ENCODE measurements at regions not wholly inside any gene's neighbourhood (a gene's known extent, or its start where the extent isn't known, plus 50 kb on each side); places are given as distances from the start of the nearest gene placed in this dataset.

DNA sequence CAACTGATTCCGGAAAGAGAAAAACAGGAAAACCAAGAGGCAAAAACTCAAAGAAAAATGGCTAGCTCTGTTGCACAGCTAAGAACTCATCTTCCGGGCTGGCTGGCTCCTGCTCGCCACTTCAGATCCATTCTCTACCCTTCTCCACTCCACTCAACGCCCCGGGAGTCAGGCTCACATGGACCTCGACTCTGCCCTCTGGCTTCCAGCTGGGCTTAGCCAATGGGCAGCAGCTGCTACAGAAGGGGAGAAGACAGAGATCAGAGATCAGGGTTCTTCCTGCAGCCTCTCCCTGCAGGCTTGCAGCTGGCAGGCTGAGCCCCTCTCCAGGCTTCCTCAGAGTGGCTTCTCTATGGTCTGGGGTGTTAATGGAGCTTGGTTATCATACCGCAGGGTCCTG lies 187.5 kb downstream of the MED10 start:
- H3K36me3 ChIP-seq (ENCODE audit: control insufficient read depth in 2 of 4, insufficient read depth in 4 of 4, low read length in 3 of 4) = no peaks in the 10 kb centered on the region
- H3K23me2 ChIP-seq (ENCODE audit: low read depth, low read length) = peaks cover 1% of the 10 kb centered on the region; the same call in 1 of the 2 replicates
- no peaks in the 10 kb centered on the region; a peak in 1 of 7 replicates for H3K4me1 ChIP-seq (replicated peaks in 1 of 4; ENCODE audit: control insufficient read depth in 3 of 4, insufficient read depth in 4 of 4, low read length in 3 of 4)
- no peak overlapping the region for H3K18ac ChIP-seq (ENCODE audit: extremely low read depth, low read length)
- no peak overlapping the region for H4K91ac ChIP-seq (replicated peaks; ENCODE audit: insufficient read length, low read length)
- H3K4me3 ChIP-seq (ENCODE audit: extremely low read depth in 1 of 4, insufficient read depth in 2 of 4, low read depth in 3 of 4, low read length in 4 of 4) = no peak overlapping the region
- no peak overlapping the region for H2BK120ac ChIP-seq (replicated peaks; ENCODE audit: low read depth, low read length)
- TF ChIP-seq RFX5 (IDR thresholded peaks at IDR 0.05; ENCODE audit: borderline replicate concordance, low read depth, low read length) = no peak
- TF ChIP-seq CTBP2 (IDR thresholded peaks at IDR 0.05; ENCODE audit: borderline replicate concordance, insufficient read depth, insufficient read length, low read length) = no peak
- no peak for TF ChIP-seq SIRT6 (IDR thresholded peaks at IDR 0.05; ENCODE audit: low read length)
- no peak for TF ChIP-seq GABPA (IDR thresholded peaks at IDR 0.05; ENCODE audit: borderline replicate concordance, insufficient read depth, low read length)
- no peak for TF ChIP-seq SP2 (IDR thresholded peaks at IDR 0.05; ENCODE audit: low read length)
- no peak for TF ChIP-seq YY1 (IDR thresholded peaks at IDR 0.05; ENCODE audit: low read depth, low read length)
- TF ChIP-seq CHD1 (IDR thresholded peaks at IDR 0.05; ENCODE audit: low read depth, low read length) = no peak
- no peak for TF ChIP-seq CBX8 (IDR thresholded peaks at IDR 0.05; ENCODE audit: borderline replicate concordance, low read depth, low read length)
- TF ChIP-seq MAFK (IDR thresholded peaks at IDR 0.05; ENCODE audit: low read depth, low read length) = no peak
- no peak for TF ChIP-seq PHF8 (conservative IDR thresholded peaks at IDR 0.05; ENCODE audit: low read depth, low read length)
- no peak for TF ChIP-seq NANOG (IDR thresholded peaks at IDR 0.05; ENCODE audit: insufficient read depth, low read depth, low read length, poor library complexity, severe bottlenecking)
- no peak for TF ChIP-seq CHD2 (IDR thresholded peaks at IDR 0.05; ENCODE audit: low read length)
- TF ChIP-seq ZNF274 (IDR thresholded peaks at IDR 0.05; ENCODE audit: borderline replicate concordance, extremely low read depth, low read length) = no peak
- no peaks in the 10 kb centered on the region for H3K79me2 ChIP-seq (ENCODE audit: control insufficient read depth in 1 of 2, insufficient read depth in 2 of 2, low read length in 2 of 2)
- peaks cover 0 to 1% of the 10 kb centered on the region in 2 experiments for H4K20me1 ChIP-seq (replicated peaks in 1 of 2; ENCODE audit: control insufficient read depth in 1 of 2, insufficient read depth in 2 of 2, low read length in 2 of 2)
- no peak overlapping the region for H3K27ac ChIP-seq (ENCODE audit: low read depth, low read length)
- H2BK5ac ChIP-seq (ENCODE audit: low read depth, low read length) = no peak overlapping the region
- DNase-seq (ENCODE audit: low read depth in 1 of 2, low spot score in 2 of 2) (no peak), FAIRE-seq (no peak)
- no peaks in the 10 kb centered on the region for H3K9me3 ChIP-seq (ENCODE audit: insufficient read depth in 2 of 2, low read depth in 1 of 2, low read length in 1 of 2)
- H3K4ac ChIP-seq (replicated peaks; ENCODE audit: insufficient read length, low read depth, low read length) = no peak overlapping the region
- POLR2A ChIA-PET (ENCODE audit: partially characterized antibody) = no interaction called here
- no peak overlapping the region for H3K14ac ChIP-seq (ENCODE audit: insufficient read length)
- no peak overlapping the region for H2AK5ac ChIP-seq (ENCODE audit: low read depth, low read length)
- no peak overlapping the region for H2BK15ac ChIP-seq (ENCODE audit: low read length)
- H3K9ac ChIP-seq (replicated peaks in 1 of 4; ENCODE audit: extremely low read depth in 1 of 4, low read depth in 3 of 4, low read length in 3 of 4) = no peak overlapping the region
- H4K5ac ChIP-seq (ENCODE audit: insufficient read length, low read depth, low read length) = no peak overlapping the region
- H3K4me2 ChIP-seq (ENCODE audit: insufficient read depth in 1 of 2, low read depth in 2 of 2, low read length in 2 of 2) = no peak overlapping the region
- H4K8ac ChIP-seq (ENCODE audit: extremely low read depth, insufficient read depth, low read length) = no peak overlapping the region
- H3K56ac ChIP-seq (replicated peaks; ENCODE audit: insufficient read length, low read depth, low read length) = no peak overlapping the region
- no peaks in the 10 kb centered on the region for H3K27me3 ChIP-seq (replicated peaks in 1 of 4; ENCODE audit: control insufficient read depth in 3 of 4, extremely low read depth in 1 of 4, insufficient read depth in 3 of 4, low read length in 3 of 4)
- no peak overlapping the region for H2BK20ac ChIP-seq (ENCODE audit: low read length)
- H3K23ac ChIP-seq (ENCODE audit: insufficient read length) = no peak overlapping the region
- WGBS, 2 experiments (ENCODE audit: extremely low coverage in 1 of 2, insufficient coverage in 1 of 2, insufficient read length in 1 of 2, insufficient replicate concordance in 2 of 2, low coverage in 1 of 2, low lambda C conversion rate in 2 of 2, missing lambda C conversion rate in 1 of 2) = 87% methylated on average over 7 of the region's 7 CpGs; no CpG with 5 or more reads in 1 of the 2 experiments
- H3K79me1 ChIP-seq (ENCODE audit: low read depth, low read length) = no peaks in the 10 kb centered on the region
- CTCF ChIA-PET (ENCODE audit: partially characterized antibody) = no interaction called here
- no peak overlapping the region for H2BK12ac ChIP-seq (ENCODE audit: low read depth, low read length)
- 0 out of 2 replicates have a peak overlapping the region, but pooled peaks have one; percentile 10 for H2AFZ ChIP-seq (ENCODE audit: low read length)

Measured in H1 (cell line).